ENCODE measurements at regions not wholly inside any gene's neighbourhood (a gene's known extent, or its start where the extent isn't known, plus 50 kb on each side); places are given as distances from the start of the nearest gene placed in this dataset.

GRCh38 chr4:111943796-111944203, 201.5 kb upstream of the FAM241A start:
- TF ChIP-seq POLR2A (IDR thresholded peaks at IDR 0.05) (no peak), CTCF (IDR thresholded peaks at IDR 0.05) (peak in 1 of 2 donors; percentile 13)
- H3K27me3 ChIP-seq = no peaks in the 10 kb centered on the region
- no peaks in the 10 kb centered on the region for H3K36me3 ChIP-seq
- no peak overlapping the region for H3K27ac ChIP-seq
- no peaks in the 10 kb centered on the region for H3K9me3 ChIP-seq
- H3K4me3 ChIP-seq = no peak overlapping the region
- DNase-seq (ENCODE audit: low spot score in 2 of 2) = no peak
- WGBS = 17% methylated on average over 7 of the region's 7 CpGs
- no peaks in the 10 kb centered on the region for H3K4me1 ChIP-seq

- TF ChIP-seq POLR2A (IDR thresholded peaks at IDR 0.05) = no peak
- no peak for TF ChIP-seq POLR2AphosphoS5 (IDR thresholded peaks at IDR 0.05)
- no peak for TF ChIP-seq EP300 (IDR thresholded peaks at IDR 0.05)
- no peak for TF ChIP-seq CTCF (IDR thresholded peaks at IDR 0.05)
- Histone ChIP-seq H3K36me3 (no peaks in the 10 kb centered on the region), H3K9me3 (no peaks in the 10 kb centered on the region), H3K4me3 (no peak overlapping the region), H3K4me1 (no peaks in the 10 kb centered on the region), H3K27me3 (no peaks in the 10 kb centered on the region), H3K27ac (no peak overlapping the region)
- 71% methylated on average over 1 of the region's 1 CpG for WGBS
- no peak for DNase-seq (ENCODE audit: low spot score in 2 of 2)
These were observed 200.2 kb upstream of the FAM241A start for GRCh38 chr4:111945014-111945413.

- Histone ChIP-seq H3K36me3 (no peaks in the 10 kb centered on the region), H3K4me3 (no peak overlapping the region), H3K9me3 (peaks cover 4% of the 10 kb centered on the region), H3K27me3 (no peaks in the 10 kb centered on the region), H3K4me1 (no peaks in the 10 kb centered on the region), H3K27ac (no peak overlapping the region)
- no peak for DNase-seq (ENCODE audit: low spot score in 2 of 2)
- WGBS = 81% methylated on average over 2 of the region's 2 CpGs
- TF ChIP-seq POLR2A (IDR thresholded peaks at IDR 0.05) (no peak), POLR2AphosphoS5 (IDR thresholded peaks at IDR 0.05) (no peak), CTCF (IDR thresholded peaks at IDR 0.05) (no peak), EP300 (IDR thresholded peaks at IDR 0.05) (no peak)
These were observed 198.5 kb upstream of the FAM241A start for GRCh38 chr4:111946800-111947199.

GRCh38 chr4:111952688-111953087, 192.6 kb upstream of the FAM241A start:
- Histone ChIP-seq H3K27me3 (no peaks in the 10 kb centered on the region), H3K36me3 (no peaks in the 10 kb centered on the region), H3K4me1 (no peaks in the 10 kb centered on the region), H3K4me3 (no peak overlapping the region), H3K9me3 (peaks cover 4% of the 10 kb centered on the region), H3K27ac (no peak overlapping the region)
- DNase-seq (ENCODE audit: low spot score in 2 of 2) = no peak
- TF ChIP-seq POLR2AphosphoS5 (IDR thresholded peaks at IDR 0.05) = no peak

- no peak overlapping the region for H3K27ac ChIP-seq
- TF ChIP-seq POLR2A (IDR thresholded peaks at IDR 0.05) = no peak
- TF ChIP-seq EP300 (IDR thresholded peaks at IDR 0.05) = no peak
- TF ChIP-seq POLR2AphosphoS5 (IDR thresholded peaks at IDR 0.05) = no peak
- no peak for TF ChIP-seq CTCF (IDR thresholded peaks at IDR 0.05)
- H3K9me3 ChIP-seq = peaks cover 4% of the 10 kb centered on the region
- H3K36me3 ChIP-seq = no peaks in the 10 kb centered on the region
- 53% methylated on average over 1 of the region's 1 CpG for WGBS
- H3K4me1 ChIP-seq = no peaks in the 10 kb centered on the region
- H3K27me3 ChIP-seq = no peaks in the 10 kb centered on the region
- DNase-seq (ENCODE audit: low spot score in 2 of 2) = no peak
- no peak overlapping the region for H3K4me3 ChIP-seq
These were observed 190.7 kb upstream of the FAM241A start for GRCh38 chr4:111954550-111954949.

- TF ChIP-seq POLR2AphosphoS5 (IDR thresholded peaks at IDR 0.05) (no peak), EP300 (IDR thresholded peaks at IDR 0.05) (no peak), CTCF (IDR thresholded peaks at IDR 0.05) (no peak), POLR2A (IDR thresholded peaks at IDR 0.05) (no peak)
- Histone ChIP-seq H3K9me3 (peaks cover 4% of the 10 kb centered on the region), H3K27ac (no peak overlapping the region), H3K4me3 (no peak overlapping the region), H3K4me1 (no peaks in the 10 kb centered on the region), H3K27me3 (no peaks in the 10 kb centered on the region), H3K36me3 (no peaks in the 10 kb centered on the region)
- WGBS = 32% methylated on average over 4 of the region's 4 CpGs
- DNase-seq (ENCODE audit: low spot score in 2 of 2) = no peak
These were observed 190.3 kb upstream of the FAM241A start for GRCh38 chr4:111955001-111955400.

Measured in suprapubic skin (tissue), 4 donors.